PFSK-1 (cell line): ENCODE measurements at regions not wholly inside any gene's neighbourhood (a gene's known extent, or its start where the extent isn't known, plus 50 kb on each side); places are given as distances from the start of the nearest gene placed in this dataset.

ENCODE experiments used
- FOXP2 ChIP-seq: optimal IDR thresholded peaks from 2 replicates; pipeline ENCODE3; 2011; ENCODE audit warnings: borderline replicate concordance, control low read depth, inconsistent platforms; ENCODE audit not compliant: insufficient read depth; ENCODE audit errors: extremely low read length, extremely low read depth
- POLR2AphosphoS5 ChIP-seq: IDR thresholded peaks from 2 replicates; pipeline ENCODE4 v1.6.1; 2012; ENCODE audit warnings: low read depth, mild to moderate bottlenecking, control low read depth, low read length, moderate library complexity
- SIN3A ChIP-seq: IDR thresholded peaks from 2 replicates; pipeline ENCODE4 v1.6.1; 2012; ENCODE audit warnings: mild to moderate bottlenecking, low read length, moderate library complexity, borderline replicate concordance; ENCODE audit not compliant: insufficient read depth
- TAF1 ChIP-seq: IDR thresholded peaks from 2 replicates; pipeline ENCODE4 v1.6.1; 2012; ENCODE audit warnings: low read length, control low read depth, borderline replicate concordance; ENCODE audit not compliant: insufficient read depth
- TF ChIP-seq, protein P1 (sequence below), 2 experiments: IDR thresholded peaks; 2 replicates each; pipeline versions ENCODE4 v1.6.1 to v1.8.0; 2011 to 2012; ENCODE audit warnings: low read depth in 2 of 2, low read length in 2 of 2, control low read depth in 1 of 2, inconsistent platforms in 1 of 2, mild to moderate bottlenecking in 1 of 2, moderate library complexity in 1 of 2; ENCODE audit not compliant: insufficient read depth in 1 of 2

DNA sequence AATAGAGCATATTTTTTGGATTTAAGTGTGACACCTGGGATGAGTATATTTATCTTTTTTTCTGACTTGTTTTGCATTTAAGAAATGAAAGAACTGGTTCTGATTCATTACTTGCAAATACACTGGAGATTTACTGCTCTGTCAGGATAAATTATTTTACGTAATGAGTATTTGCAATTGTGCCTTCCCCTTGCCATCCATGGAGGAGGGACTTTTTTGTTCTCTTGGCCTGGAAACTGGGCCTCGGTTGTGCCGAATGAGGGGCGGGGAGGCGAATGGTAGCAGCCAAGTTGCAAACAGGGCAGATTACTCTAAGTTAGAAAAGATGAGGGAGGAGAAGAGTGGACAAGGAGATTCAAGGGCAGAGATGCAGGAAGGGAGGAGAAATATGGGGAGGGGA is 308.7 kb downstream of the ATP23 start:
- no peak for TF ChIP-seq POLR2AphosphoS5
- no peak for TF ChIP-seq TAF1
- TF ChIP-seq, protein P1, sequence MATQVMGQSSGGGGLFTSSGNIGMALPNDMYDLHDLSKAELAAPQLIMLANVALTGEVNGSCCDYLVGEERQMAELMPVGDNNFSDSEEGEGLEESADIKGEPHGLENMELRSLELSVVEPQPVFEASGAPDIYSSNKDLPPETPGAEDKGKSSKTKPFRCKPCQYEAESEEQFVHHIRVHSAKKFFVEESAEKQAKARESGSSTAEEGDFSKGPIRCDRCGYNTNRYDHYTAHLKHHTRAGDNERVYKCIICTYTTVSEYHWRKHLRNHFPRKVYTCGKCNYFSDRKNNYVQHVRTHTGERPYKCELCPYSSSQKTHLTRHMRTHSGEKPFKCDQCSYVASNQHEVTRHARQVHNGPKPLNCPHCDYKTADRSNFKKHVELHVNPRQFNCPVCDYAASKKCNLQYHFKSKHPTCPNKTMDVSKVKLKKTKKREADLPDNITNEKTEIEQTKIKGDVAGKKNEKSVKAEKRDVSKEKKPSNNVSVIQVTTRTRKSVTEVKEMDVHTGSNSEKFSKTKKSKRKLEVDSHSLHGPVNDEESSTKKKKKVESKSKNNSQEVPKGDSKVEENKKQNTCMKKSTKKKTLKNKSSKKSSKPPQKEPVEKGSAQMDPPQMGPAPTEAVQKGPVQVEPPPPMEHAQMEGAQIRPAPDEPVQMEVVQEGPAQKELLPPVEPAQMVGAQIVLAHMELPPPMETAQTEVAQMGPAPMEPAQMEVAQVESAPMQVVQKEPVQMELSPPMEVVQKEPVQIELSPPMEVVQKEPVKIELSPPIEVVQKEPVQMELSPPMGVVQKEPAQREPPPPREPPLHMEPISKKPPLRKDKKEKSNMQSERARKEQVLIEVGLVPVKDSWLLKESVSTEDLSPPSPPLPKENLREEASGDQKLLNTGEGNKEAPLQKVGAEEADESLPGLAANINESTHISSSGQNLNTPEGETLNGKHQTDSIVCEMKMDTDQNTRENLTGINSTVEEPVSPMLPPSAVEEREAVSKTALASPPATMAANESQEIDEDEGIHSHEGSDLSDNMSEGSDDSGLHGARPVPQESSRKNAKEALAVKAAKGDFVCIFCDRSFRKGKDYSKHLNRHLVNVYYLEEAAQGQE (IDR thresholded peaks at IDR 0.05; ENCODE audit: insufficient read depth in 1 of 2, low read depth in 2 of 2, low read length in 2 of 2), result no peak
- TF ChIP-seq FOXP2, result no peak
- TF ChIP-seq SIN3A, result no peak
